ENCODE measurements at regions not wholly inside any gene's neighbourhood (a gene's known extent, or its start where the extent isn't known, plus 50 kb on each side); places are given as distances from the start of the nearest gene placed in this dataset.
"Not testable (repeated sequence)": the region's sequence is repeated elsewhere in the genome, so short reads cannot be mapped to it uniquely, and the experiment has no call there.

- DNase-seq (ENCODE audit: low read depth in 2 of 2, low spot score in 1 of 2), result no peak
These were observed 136.9 kb upstream of the MAGI2 start for GRCh38 chr7:79590391-79590790.

GRCh38 chr7:79570903-79571302, 117.4 kb upstream of the MAGI2 start:
- DNase-seq (ENCODE audit: low read depth in 2 of 2, low spot score in 1 of 2), result no peak

DNA sequence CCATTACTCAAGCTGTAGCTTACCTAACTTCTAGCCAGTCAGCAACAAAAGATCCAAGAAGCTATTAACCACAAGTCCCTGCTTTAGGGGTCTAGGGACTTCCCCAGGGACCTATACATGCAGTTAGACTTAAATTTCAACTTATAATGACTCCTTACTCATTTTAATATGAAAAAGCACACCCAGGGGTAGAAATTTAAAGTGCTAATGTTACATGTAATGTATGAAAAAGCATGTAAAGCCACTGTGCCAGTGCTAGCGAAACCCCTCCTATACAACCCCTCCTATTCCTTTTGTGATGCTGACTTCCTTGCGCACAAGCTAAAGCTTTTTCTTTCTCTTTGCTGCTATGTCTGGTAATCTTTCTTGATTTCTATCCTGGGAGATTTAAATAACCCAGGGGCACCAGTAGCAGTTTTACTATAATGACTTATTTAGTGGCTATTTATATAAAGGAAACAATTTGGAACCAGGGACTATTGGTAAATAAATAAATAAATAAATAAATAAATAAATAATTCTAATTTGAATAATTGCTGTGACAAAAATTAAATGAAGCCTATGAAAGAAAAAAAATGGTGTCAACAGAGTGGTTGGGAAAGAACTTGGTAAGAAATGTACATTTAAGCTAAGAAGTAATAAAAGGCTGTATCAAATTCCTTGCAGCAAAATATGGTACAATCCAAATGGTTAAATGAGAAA, 110.5 kb upstream of the MAGI2 start:
- DNase-seq (ENCODE audit: low read depth in 2 of 2, low spot score in 1 of 2), result no peak

- no peak for DNase-seq (ENCODE audit: low read depth in 2 of 2, low spot score in 1 of 2)
These were observed 102.1 kb upstream of the MAGI2 start for GRCh38 chr7:79555571-79555970.

DNA sequence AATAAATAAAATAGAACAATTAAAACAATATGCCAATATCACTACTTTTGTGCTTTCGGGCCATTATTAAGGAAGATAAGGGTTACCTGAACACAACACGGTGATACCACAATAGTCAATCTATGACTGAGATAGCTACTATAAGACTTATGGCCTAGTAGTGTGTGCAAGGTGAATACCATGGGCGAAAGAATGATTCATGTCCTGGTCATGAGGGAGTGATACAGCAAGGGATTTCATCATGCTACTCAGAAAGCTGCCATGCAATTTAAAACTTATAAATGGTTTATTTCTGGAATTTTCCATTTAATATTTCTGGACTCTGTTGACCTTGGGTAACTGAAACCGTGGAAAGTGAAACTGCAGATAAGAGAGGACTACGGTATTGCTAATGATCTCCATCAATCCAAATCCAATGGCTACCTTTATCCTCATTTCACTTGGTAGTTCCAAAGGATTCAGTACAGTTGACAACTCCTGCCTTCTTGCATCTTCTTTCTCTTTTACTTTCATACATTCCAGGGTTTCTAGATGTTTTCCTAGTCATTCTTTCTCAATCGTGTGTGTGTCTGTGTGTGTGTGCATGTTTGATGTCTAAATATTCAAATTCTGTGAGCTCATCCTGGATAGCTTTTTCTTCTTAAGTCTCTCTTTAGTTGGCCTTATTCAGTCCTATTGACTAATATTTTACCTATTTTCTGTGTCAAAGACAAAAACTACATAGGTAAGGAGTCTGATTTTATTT, 100.5 kb upstream of the MAGI2 start:
- DNase-seq (ENCODE audit: low read depth in 2 of 2, low spot score in 1 of 2), result no peak

- DNase-seq (ENCODE audit: low read depth in 2 of 2, low spot score in 1 of 2), result no peak
These were observed 99.0 kb upstream of the MAGI2 start for GRCh38 chr7:79552463-79552862.

DNA sequence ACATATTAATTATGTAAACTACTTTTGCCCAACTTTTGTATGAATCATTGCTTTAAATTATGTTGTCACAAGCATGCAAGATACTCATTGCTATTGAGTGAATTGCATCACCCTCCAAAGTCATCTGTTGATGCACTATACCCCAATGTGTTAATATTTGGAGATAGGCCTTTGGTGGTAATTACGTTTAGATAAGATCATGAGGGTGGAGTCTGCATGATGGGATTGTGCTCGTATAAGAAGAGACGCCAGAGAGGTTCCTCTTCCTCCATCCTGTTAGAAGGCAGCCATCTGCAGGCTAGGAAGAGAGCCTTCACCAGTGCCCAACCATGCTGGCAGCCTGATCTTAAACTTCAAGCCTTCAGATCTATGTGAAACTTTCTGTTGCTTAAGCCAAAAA, 95.3 kb upstream of the MAGI2 start:
- no peak for DNase-seq (ENCODE audit: low read depth in 2 of 2, low spot score in 1 of 2)

GRCh38 chr7:79547132-79547531, 93.7 kb upstream of the MAGI2 start:
- DNase-seq (ENCODE audit: low read depth in 2 of 2, low spot score in 1 of 2), result no peak

DNA sequence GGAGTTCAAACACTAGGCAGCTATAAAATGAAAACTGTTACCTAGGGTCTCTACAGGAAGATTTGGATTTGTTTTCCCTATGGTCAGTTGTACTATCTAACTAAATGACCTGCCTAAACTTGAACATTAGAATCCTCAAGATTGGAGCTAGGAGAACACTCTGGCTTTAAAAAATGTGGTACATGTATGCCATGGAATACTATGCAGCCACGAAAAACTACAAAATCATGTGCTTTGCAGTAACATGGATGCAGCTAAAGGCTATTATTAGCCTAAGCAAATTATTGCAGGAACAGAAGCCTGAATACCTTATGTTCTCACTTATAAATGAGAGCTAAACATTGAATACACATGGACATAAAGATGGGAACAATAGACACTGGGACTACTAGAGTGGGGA, 87.1 kb upstream of the MAGI2 start:
- no peak for DNase-seq (ENCODE audit: low read depth in 2 of 2, low spot score in 1 of 2)

- DNase-seq (ENCODE audit: low read depth in 2 of 2, low spot score in 1 of 2), result no peak
These were observed 80.7 kb upstream of the MAGI2 start for GRCh38 chr7:79534128-79534527.

DNA sequence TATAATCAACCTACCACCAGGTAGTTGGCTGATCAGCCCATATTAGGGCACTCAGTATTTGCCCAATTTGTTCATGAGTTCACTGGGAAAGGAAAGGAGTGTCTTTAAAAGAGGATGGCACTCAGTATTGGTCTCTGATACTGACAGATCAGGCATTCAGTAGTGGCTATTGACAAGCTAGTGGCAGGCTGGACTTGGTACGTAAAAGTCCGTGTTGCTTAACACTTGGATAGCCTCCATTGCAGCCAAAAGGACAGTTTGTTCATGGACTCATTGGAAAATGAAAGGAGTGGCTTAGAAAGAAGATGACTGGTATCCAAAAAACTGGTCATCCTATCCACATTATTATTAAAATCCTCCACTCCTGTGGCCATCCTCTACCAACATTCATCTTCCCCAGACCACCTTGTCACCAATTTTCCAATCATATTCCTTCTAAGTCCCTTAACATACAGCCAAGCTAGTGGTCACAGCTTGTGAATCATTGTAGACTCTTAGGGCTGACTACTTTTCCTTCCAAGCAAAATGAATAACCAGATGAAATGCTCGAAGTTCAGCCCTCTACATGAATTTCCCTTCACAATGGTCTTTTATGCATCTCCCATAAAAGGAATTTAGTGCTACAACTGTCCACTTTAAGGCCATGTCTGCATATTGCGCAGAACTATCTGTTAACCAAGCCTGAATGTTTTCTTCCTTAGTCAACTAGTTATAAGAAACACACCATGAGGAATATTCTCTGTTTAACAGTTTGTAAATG, 78.6 kb upstream of the MAGI2 start:
- no peak for DNase-seq (ENCODE audit: low read depth in 2 of 2, low spot score in 1 of 2)

- no peak for DNase-seq (ENCODE audit: low read depth in 2 of 2, low spot score in 1 of 2)
These were observed 77.6 kb upstream of the MAGI2 start for GRCh38 chr7:79531116-79531515.

- DNase-seq (ENCODE audit: low read depth in 2 of 2, low spot score in 1 of 2), result no peak
These were observed 76.4 kb upstream of the MAGI2 start for GRCh38 chr7:79529881-79530235.

GRCh38 chr7:79529214-79529880, 75.9 kb upstream of the MAGI2 start:
- no peak for DNase-seq (ENCODE audit: low read depth in 2 of 2, low spot score in 1 of 2)

DNA sequence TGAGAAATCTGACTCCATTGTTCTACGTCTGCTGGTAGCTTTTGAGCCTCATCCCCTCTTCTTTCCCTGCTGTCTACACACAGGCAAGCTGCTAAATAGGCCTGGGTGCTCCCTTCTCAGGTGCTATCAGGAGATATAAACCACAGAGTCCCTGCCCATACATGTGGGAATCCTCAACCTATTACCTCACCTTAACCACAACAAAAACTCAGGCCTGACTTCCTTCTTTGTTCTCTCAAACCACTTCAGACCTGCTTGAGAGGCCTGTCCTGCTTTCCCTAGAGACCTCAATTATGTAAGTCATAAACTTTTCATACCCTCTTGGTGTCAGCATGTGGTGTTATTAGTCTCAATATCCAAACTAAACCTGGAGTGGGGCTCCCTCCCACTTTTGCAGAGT, 75.0 kb upstream of the MAGI2 start:
- DNase-seq (ENCODE audit: low read depth in 2 of 2, low spot score in 1 of 2), result no peak

DNA sequence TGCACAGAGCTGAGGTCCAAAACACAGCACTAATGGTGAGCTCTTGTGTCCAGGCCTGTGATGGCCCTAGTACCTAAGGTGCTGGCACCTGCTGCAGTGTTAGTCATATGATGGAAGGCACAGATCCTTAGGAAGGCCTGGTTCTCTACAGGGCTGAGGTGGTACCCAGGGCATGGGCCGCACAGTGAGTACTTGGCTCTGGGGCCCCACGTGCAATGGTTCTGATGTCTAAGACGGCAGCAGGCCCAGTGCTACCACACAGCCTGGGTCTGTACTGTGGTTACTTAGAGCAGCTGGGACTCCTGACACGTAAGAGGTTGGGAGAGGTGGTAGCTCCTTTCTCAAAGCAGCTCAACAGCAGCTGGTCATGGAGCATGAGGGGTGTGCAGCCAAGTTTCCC, 70.6 kb upstream of the MAGI2 start:
- DNase-seq (ENCODE audit: low read depth in 2 of 2, low spot score in 1 of 2), result no peak

DNA sequence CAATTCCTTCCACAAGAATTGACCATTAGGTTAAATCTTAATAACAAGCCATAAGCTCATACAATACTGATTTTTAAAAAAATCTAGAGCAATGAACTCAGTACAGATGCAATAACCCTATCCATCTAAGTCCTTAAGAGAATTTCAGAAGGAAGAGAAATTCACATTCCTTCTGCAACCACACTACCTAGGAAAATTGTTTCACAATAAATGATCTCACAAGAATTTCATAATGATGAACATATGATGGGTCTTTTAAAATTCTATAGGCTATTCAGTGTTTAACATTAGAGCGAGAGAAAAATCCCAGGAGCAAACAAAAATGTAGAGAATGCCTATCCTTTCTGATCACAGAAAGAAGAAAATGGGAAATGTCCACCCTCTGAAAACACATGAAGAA, 70.0 kb upstream of the MAGI2 start:
- DNase-seq (ENCODE audit: low read depth in 2 of 2, low spot score in 1 of 2), result no peak

GRCh38 chr7:79520543-79520942, 67.1 kb upstream of the MAGI2 start:
- DNase-seq (ENCODE audit: low read depth in 2 of 2, low spot score in 1 of 2), result no peak

- no peak for DNase-seq (ENCODE audit: low read depth in 2 of 2, low spot score in 1 of 2)
These were observed 61.9 kb upstream of the MAGI2 start for GRCh38 chr7:79515358-79515757.

DNA sequence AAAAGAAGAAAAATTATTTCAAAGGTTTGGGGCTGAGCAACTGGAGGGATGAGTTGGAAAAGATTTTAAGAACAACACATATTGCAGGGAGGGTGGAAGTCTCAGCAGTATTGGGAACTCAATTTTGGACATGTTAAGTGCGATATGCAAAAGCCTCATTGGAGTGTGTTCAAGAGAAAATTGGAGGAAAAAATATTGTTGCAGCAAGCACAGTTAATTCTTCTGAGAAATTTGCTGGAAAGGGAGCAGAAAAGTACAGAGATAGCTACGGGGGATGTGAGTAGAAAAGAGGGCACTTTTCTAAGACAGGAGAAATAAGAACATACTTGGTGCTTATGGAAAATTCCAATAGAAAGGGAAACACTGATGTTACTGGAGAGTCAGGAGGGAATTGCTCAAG, 59.8 kb upstream of the MAGI2 start:
- no peak for DNase-seq (ENCODE audit: low read depth in 2 of 2, low spot score in 1 of 2)

DNA sequence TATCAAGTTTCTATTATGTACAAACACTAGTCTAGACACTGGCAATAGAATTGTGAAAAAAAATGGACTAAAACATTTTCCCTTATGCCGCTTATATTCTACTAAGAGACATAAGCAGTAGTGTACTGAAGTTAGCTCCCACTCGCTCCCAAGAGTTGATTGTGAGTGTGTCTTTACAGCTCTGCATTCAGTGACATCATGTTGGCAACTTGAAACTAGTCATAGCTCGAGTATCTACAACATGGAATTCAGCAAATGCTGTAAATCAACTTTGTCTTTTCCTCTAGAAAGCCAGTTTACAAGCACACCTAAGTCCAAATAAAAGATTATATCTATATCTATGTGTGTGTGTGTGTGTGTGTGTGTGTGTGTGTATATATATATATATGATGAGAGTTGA, 58.8 kb upstream of the MAGI2 start:
- no peak for DNase-seq (ENCODE audit: low read depth in 2 of 2, low spot score in 1 of 2)

GRCh38 chr7:79511056-79511455, 57.6 kb upstream of the MAGI2 start:
- DNase-seq (ENCODE audit: low read depth in 2 of 2, low spot score in 1 of 2), result not testable (repeated sequence)

All from stimulated activated CD8-positive, alpha-beta memory T cell treated with anti-CD3 and anti-CD28 coated beads, Interleukin-4, amount 100 ng/mL, for 1 hour (primary cell).